B cell (primary cell): ENCODE measurements at regions not wholly inside any gene's neighbourhood (a gene's known extent, or its start where the extent isn't known, plus 50 kb on each side); places are given as distances from the start of the nearest gene placed in this dataset.

Experiments
- ATAC-seq: fragments of 200-7000 bp; cut with Tn5 transposase; one replicate; pipeline ENCODE4 v1.10.0; 2021; ENCODE audit warnings: low read depth, mild to moderate bottlenecking, moderate number of reproducible peaks, moderate library complexity
- CTCF ChIA-PET: fragments of 350-600 bp; sonication (Branson Sonifier 250); formaldehyde crosslinking; loops from one replicate; lab custom pipeline; 2021; ENCODE audit warnings: antibody characterized with exemption, inconsistent platforms; lab: Charles Lee
- POLR2A ChIA-PET: fragments of 350-600 bp; sonication (Branson Sonifier 250); formaldehyde crosslinking; loops from one replicate; lab custom pipeline; 2021; ENCODE audit warnings: antibody characterized with exemption; lab: Charles Lee
- DNase-seq: peaks from one replicate; pipeline ENCODE4 v3.0.0; 2013
- H2AFZ ChIP-seq: 2 replicates; pipeline ENCODE4 v1.6.1; 2012; ENCODE audit warnings: mild to moderate bottlenecking, low read depth, low read length; ENCODE audit not compliant: insufficient read depth, poor library complexity, severe bottlenecking
- H3K27ac ChIP-seq, 2 donors: 1 replicate in 1 of 2; 2 replicates in 1 of 2; pipeline ENCODE4 v1.5.1; 2012 to 2013; ENCODE audit warnings: low read length in 2 of 2, mild to moderate bottlenecking in 2 of 2, moderate library complexity in 1 of 2
- H3K27me3 ChIP-seq, 4 experiments: fragments of 200-600 bp in 1 of 4; sonication (generic) in 1 of 4; replicated peaks in 1 of 4; 1 replicate in 2 of 4; 2 replicates in 2 of 4; pipeline versions ENCODE4 v1.6.1 to v1.7.0; 2013 to 2016; ENCODE audit warnings: low read length in 3 of 4, mild to moderate bottlenecking in 2 of 4, mixed read lengths in 1 of 4, moderate library complexity in 1 of 4; ENCODE audit not compliant: insufficient read depth in 4 of 4, control insufficient read depth in 3 of 4; ENCODE audit errors: control extremely low read depth in 1 of 4
- H3K36me3 ChIP-seq, 2 experiments: replicated peaks in 1 of 2; 1 replicate in 1 of 2; 2 replicates in 1 of 2; pipeline versions ENCODE4 v1.6.1 to v1.7.1; 2013; ENCODE audit warnings: low read length in 1 of 2; ENCODE audit not compliant: insufficient read depth in 2 of 2, control insufficient read depth in 1 of 2; ENCODE audit errors: control extremely low read depth in 1 of 2, extremely low read depth in 1 of 2
- H3K4me1 ChIP-seq, 2 donors: fragments of 200-600 bp in 1 of 2; sonication (generic) in 1 of 2; 1 replicate in 1 of 2; 2 replicates in 1 of 2; pipeline versions ENCODE4 v1.5.1 to v1.6.1; 2013 to 2017; ENCODE audit warnings: low read length in 2 of 2; ENCODE audit not compliant: control insufficient read depth in 2 of 2, insufficient read depth in 2 of 2
- H3K4me2 ChIP-seq: replicated peaks from 2 replicates; pipeline ENCODE3; 2012; ENCODE audit warnings: mild to moderate bottlenecking, low read depth, low read length; ENCODE audit not compliant: poor library complexity, severe bottlenecking
- H3K4me3 ChIP-seq, 5 experiments: fragments of 200-600 bp in 1 of 5; sonication (generic) in 1 of 5; 1 replicate in 3 of 5; 2 replicates in 2 of 5; pipeline versions ENCODE4 v1.5.1 to v1.7.0; 2011 to 2016; ENCODE audit warnings: low read length in 4 of 5, mild to moderate bottlenecking in 4 of 5, low read depth in 2 of 5, control low read depth in 1 of 5, moderate library complexity in 1 of 5; ENCODE audit not compliant: insufficient read depth in 1 of 5; ENCODE audit errors: control extremely low read depth in 1 of 5, extremely low read depth in 1 of 5
- H3K79me2 ChIP-seq: fragments of 200-600 bp; sonication (generic); one replicate; pipeline ENCODE4 v1.6.0; 2016; ENCODE audit warnings: low read length; ENCODE audit not compliant: control insufficient read depth, insufficient read depth
- H3K9ac ChIP-seq: fragments of 200-600 bp; sonication (generic); 2 replicates; pipeline ENCODE4 v1.6.1; 2017; ENCODE audit warnings: mild to moderate bottlenecking, low read length, moderate library complexity
- H3K9me3 ChIP-seq, 3 donors: one replicate each; pipeline versions ENCODE4 v1.6.1 to v1.7.1; 2013; ENCODE audit warnings: low read length in 2 of 3; ENCODE audit not compliant: control insufficient read depth in 2 of 3, insufficient read depth in 1 of 3; ENCODE audit errors: control extremely low read depth in 1 of 3
- H4K20me1 ChIP-seq: 2 replicates; pipeline ENCODE4 v1.6.0; 2012; ENCODE audit warnings: mild to moderate bottlenecking, low read length; ENCODE audit not compliant: insufficient read depth, control insufficient read depth, poor library complexity, severe bottlenecking
- H3K27ac Mint-ChIP-seq: one replicate; pipeline ENCODE4 v1.8.0; 2021; ENCODE audit warnings: mixed read lengths
- H3K27me3 Mint-ChIP-seq: one replicate; pipeline ENCODE4 v1.8.0; 2021; ENCODE audit warnings: mixed read lengths
- H3K4me1 Mint-ChIP-seq: one replicate; pipeline ENCODE4 v1.8.0; 2021; ENCODE audit warnings: mixed read lengths
- H3K4me3 Mint-ChIP-seq: one replicate; pipeline ENCODE4 v1.8.0; 2021; ENCODE audit warnings: mixed read lengths
- H3K9me3 Mint-ChIP-seq: one replicate; pipeline ENCODE4 v1.8.0; 2022; ENCODE audit warnings: mixed read lengths; ENCODE audit not compliant: insufficient read depth
- CTCF ChIP-seq: fragments of 200-600 bp; IDR thresholded peaks from one replicate; pipeline ENCODE4 v1.8.0; 2022; ENCODE audit warnings: antibody characterized with exemption, mild to moderate bottlenecking
- EZH2 ChIP-seq: IDR thresholded peaks from 2 replicates; pipeline ENCODE4 v1.6.1; 2012; ENCODE audit warnings: borderline replicate concordance, low read depth, mild to moderate bottlenecking, moderate library complexity, low read length; ENCODE audit not compliant: insufficient read depth, poor library complexity, severe bottlenecking
- WGBS: methylation state at CpG from one replicate; pipeline ENCODE4 v1.1.5; 2013; ENCODE audit warnings: missing lambda C conversion rate; ENCODE audit not compliant: insufficient coverage; 5-methylcytosine and 5-hydroxymethylcytosine counted together
- intact Hi-C: fragments of 100-400 bp; cut with micrococcal nuclease; formaldehyde crosslinking; loops from one replicate; pipeline ENCODE4 v1.10.0; 2022

- no peak for TF ChIP-seq CTCF
- no peak for TF ChIP-seq EZH2
- Mint-ChIP-seq H3K27me3 (no peaks in the 10 kb centered on the region), H3K4me1 (no peaks in the 10 kb centered on the region), H3K4me3 (no peak overlapping the region), H3K27ac (no peak overlapping the region), H3K9me3 (peaks cover 2% of the 10 kb centered on the region)
- H3K4me3 ChIP-seq: no peak overlapping the region
- H4K20me1 ChIP-seq: no peaks in the 10 kb centered on the region
- POLR2A ChIA-PET: no interaction called here
- no peaks in the 10 kb centered on the region for H3K4me1 ChIP-seq
- no peak overlapping the region for H3K9ac ChIP-seq
- DNase-seq: no peak
- 40% methylated on average over 1 of the region's 2 CpGs for WGBS
- H3K4me2 ChIP-seq: no peak overlapping the region
- no peaks in the 10 kb centered on the region for H3K9me3 ChIP-seq
- H3K27ac ChIP-seq: no peak overlapping the region
- intact Hi-C loops: no loop called here
- ATAC-seq: no peak
- CTCF ChIA-PET: no interaction called here
- H3K79me2 ChIP-seq: no peaks in the 10 kb centered on the region
- H3K36me3 ChIP-seq: no peaks in the 10 kb centered on the region
- H3K27me3 ChIP-seq: no peaks in the 10 kb centered on the region
- no peak overlapping the region for H2AFZ ChIP-seq
These were observed 601.9 kb upstream of the DDX18 start for GRCh38 chr2:117212562-117212961.

DNA sequence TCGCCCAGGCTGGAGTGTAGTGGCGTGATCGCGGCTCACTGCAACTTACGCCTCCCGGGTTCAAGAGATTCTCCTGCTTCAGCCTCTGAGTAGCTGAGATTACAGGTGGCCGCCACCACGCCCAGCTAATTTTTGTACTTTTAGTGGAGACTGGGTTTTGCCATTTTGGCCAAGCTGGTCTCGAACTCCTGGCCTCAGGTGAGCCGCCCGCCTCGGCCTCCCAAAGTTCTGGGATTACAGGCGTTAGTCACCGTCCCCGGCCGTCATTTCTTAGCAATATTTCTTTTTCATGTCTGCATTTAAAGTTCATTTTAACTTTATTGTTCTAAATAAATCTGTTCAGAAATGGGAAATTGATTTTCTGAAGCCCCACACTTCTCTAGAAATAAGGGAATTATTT is 597.3 kb upstream of the DDX18 start:
- TF ChIP-seq EZH2: no peak
- TF ChIP-seq CTCF: no peak
- H3K79me2 ChIP-seq: no peaks in the 10 kb centered on the region
- H4K20me1 ChIP-seq: no peaks in the 10 kb centered on the region
- intact Hi-C loops: no loop called here
- peaks cover 4% of the 10 kb centered on the region for H3K9me3 Mint-ChIP-seq
- WGBS: 95% methylated on average over 13 of the region's 16 CpGs
- no peak overlapping the region for H2AFZ ChIP-seq
- H3K9me3 ChIP-seq: no peaks in the 10 kb centered on the region
- ATAC-seq (no peak), DNase-seq (no peak)
- H3K27ac Mint-ChIP-seq: no peak overlapping the region
- no peak overlapping the region for H3K4me3 Mint-ChIP-seq
- ChIA-PET CTCF (no interaction called here), POLR2A (no interaction called here)
- no peaks in the 10 kb centered on the region for H3K27me3 ChIP-seq
- H3K4me2 ChIP-seq: no peak overlapping the region
- no peaks in the 10 kb centered on the region for H3K27me3 Mint-ChIP-seq
- H3K4me1 Mint-ChIP-seq: no peaks in the 10 kb centered on the region
- no peak overlapping the region for H3K4me3 ChIP-seq
- H3K36me3 ChIP-seq: no peaks in the 10 kb centered on the region
- H3K27ac ChIP-seq: no peak overlapping the region
- H3K4me1 ChIP-seq: no peaks in the 10 kb centered on the region
- no peak overlapping the region for H3K9ac ChIP-seq
